ENCODE measurements at regions not wholly inside any gene's neighbourhood (a gene's known extent, or its start where the extent isn't known, plus 50 kb on each side); places are given as distances from the start of the nearest gene placed in this dataset.

- peak in 1 of 2 experiments; percentile 11 for DNase-seq
Measured at GRCh38 chr18:51654488-51655326, 457.2 kb upstream of the MEX3C start.

GRCh38 chr18:51655327-51655698 lies 457.8 kb upstream of the MEX3C start:
- DNase-seq: no peak

GRCh38 chr18:51656249-51656648 lies 458.8 kb upstream of the MEX3C start:
- no peak for DNase-seq

GRCh38 chr18:51658436-51658835 lies 461.0 kb upstream of the MEX3C start:
- no peak for DNase-seq

DNA sequence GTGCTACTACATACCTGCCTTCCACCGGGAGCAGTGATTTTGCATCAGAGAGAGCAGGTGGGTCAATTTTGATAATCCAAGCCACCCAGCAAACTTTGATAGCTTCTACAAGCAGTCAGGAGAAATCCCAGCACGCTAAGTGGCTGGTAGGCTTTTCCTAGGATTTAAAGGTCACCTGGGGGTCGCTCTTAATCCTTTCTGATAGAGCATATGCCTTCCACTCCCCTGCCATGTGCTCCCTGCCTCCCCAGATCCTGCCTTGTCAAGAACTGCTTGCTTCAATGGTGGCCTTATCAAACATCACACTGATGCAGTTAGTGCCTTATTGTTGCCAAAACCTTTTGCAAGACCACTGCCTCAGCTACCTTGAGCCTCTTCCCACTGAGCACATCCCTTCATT lies 462.3 kb upstream of the MEX3C start:
- DNase-seq: no peak

- no peak for DNase-seq
Measured at GRCh38 chr18:51660188-51660715, 462.8 kb upstream of the MEX3C start.

GRCh38 chr18:51664236-51664635 lies 466.8 kb upstream of the MEX3C start:
- peak; percentile 16 to 27 for DNase-seq

DNA sequence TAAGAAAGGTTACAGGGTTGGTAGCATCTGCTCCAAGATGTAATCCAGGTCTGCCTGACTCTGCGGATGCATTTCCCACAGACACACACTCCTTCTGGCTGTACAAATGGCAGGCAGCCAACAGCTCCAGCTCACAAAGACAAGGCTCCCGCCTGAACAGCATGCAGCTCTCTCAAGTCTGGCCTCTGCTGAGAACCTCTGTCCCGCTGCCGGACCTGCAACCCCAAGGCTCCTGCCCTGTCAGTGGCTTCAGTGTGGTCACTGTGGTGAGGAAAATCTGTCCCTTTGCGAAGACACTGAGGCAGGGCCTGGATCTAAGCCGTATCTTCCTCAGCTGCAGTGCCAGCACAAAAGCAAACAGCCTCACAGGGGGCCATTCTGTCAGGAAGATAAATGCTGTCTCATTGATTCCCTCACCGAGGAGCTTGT lies 469.3 kb upstream of the MEX3C start:
- peak; percentile 82 to 93 for DNase-seq

GRCh38 chr18:51668101-51668500 lies 470.6 kb upstream of the MEX3C start:
- peak; percentile 70 to 83 for DNase-seq

GRCh38 chr18:51668607-51669006 lies 471.1 kb upstream of the MEX3C start:
- DNase-seq: peak in 1 of 2 experiments; percentile 3

- no peak for DNase-seq
Measured at GRCh38 chr18:51686590-51686989, 489.1 kb upstream of the MEX3C start.

GRCh38 chr18:51687845-51688585 lies 490.5 kb upstream of the MEX3C start:
- DNase-seq: no peak

GRCh38 chr18:51692612-51693011 lies 495.1 kb upstream of the MEX3C start:
- DNase-seq: no peak

GRCh38 chr18:51711298-51711889 lies 513.9 kb upstream of the MEX3C start:
- DNase-seq: no peak

- no peak for DNase-seq
Measured at GRCh38 chr18:51712821-51713220, 515.3 kb upstream of the MEX3C start.

GRCh38 chr18:51716277-51716676 lies 518.8 kb upstream of the MEX3C start:
- DNase-seq: no peak

GRCh38 chr18:51721388-51721787 lies 523.9 kb upstream of the MEX3C start:
- no peak for DNase-seq

DNA sequence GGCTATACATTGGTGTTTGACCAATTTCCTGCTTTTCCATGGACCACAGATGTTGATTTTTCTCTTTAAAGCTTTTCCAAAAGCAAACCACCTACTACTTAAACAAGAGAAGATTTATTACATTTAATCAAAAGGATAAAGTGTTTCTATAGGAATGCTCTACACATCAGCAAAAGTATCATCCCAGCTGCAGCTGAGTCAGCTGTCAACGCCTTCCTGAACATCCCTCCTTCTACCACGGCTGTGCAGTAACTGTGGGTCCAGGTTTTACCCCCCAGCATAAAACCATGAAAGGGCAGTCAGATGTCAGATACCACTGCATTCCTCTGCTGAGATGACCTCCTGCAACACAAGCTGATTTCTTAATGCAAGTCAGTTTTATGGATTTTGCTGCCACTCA lies 524.5 kb upstream of the MEX3C start:
- DNase-seq: no peak

DNA sequence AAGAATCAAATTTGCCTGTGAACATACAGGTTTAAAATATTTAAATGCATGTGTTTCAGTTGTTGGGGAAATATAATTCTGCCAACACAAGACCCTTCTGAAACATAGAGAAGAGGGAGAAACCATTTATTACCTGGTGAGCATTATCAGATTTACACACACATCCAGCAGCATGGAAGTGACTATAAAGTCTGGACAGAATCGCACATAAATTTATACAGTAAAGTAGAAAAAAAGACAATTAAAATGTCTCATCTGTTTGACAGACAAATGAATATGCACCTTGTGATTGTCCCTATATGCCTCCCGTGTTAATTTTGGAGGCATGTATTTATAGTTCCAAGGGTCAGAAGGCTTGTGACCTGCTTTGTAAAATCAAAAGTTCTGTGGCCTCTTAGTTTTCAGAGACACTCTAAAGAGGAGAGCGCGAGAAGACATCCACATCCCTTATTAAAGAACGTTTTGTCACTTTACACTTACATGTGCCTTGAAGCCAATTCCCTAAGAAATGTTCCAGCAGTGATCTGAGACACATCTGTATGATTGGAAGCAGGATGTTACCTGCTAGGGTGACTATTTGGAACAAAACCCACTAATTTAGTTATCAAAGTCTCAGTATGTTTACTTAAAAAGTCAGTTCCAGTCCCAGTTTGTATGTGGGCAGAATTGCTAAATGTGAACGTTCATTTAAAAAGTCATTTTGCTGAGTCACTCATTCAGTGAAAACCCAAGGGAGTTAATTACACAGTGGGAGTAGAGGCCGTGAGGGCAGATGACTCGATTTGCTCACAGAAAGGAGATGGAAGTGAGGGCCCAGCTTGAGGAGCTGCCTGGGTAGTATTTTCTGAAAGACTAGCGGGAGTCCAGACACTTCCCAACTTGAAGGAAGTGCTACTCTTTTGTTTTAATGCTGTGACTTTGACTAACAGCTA lies 527.6 kb upstream of the MEX3C start:
- DNase-seq: no peak

DNA sequence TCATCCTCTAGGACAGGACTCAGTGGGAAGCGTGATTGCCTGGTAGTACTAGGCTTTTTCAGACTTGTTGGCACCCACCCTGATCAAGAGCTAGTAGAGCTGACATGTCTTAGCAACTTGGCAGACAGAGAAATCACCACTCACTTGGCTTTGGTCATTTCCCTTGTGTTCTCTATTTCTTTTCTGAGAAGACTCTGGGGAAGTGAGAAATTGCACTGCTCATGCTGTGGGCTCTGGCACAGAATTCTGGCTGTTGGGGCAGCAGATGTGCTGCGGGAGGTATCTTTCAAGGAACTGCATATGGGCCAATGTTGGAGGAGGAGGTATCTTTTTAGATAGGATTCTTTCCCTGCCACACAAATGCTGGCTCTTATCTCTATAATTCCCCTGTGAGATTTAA lies 529.1 kb upstream of the MEX3C start:
- DNase-seq: peak; percentile 60 to 89

DNA sequence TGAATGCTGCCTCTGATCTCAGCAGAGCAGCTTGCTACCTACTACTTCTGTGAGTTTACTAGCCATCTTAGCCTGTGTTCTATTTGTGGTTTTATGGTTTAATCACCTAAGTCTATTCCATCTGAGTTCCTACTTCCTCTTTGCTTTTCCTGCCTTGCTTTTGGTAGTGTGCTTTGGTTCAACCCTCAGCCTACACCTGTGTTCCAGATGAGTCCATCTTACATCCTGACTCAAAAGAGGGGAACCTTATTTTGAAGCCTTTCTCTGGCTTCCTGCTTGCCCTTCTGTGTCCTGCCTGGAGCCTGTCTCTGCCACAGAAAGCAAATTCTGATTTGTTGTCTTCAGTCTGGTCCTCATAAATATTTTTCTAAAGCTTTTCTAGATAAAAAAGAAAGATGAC lies 530.3 kb upstream of the MEX3C start:
- no peak for DNase-seq

DNA sequence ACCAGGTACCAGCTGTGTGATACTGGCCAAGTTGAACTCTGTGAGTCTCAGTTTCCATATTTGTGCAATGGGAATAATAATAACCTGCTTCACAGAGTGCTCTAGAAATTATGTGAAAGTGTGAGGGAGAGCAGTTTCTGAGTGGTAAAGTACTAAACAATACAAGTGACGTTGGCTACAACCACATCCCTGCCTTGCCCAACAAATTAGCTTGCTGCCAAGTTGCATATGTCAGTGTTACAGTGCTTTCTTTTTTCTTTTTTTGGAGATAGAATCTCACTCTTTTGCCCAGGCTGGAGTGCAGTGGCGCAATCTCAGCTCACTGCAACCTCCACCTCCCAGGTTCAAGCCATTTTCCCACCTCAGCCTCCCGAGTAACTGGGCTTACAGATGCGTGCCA lies 533.6 kb upstream of the MEX3C start:
- no peak for DNase-seq

Measured in NCI-H446 (cell line).